NCI-H748 (cell line): ENCODE measurements at regions not wholly inside any gene's neighbourhood (a gene's known extent, or its start where the extent isn't known, plus 50 kb on each side); places are given as distances from the start of the nearest gene placed in this dataset.
"Not testable (repeated sequence)": the region's sequence is repeated elsewhere in the genome, so short reads cannot be mapped to it uniquely, and the experiment has no call there.

Experiments used
- DNase-seq: peaks from one replicate; lab custom pipeline; 2025; ENCODE audit not compliant: unreplicated experiment; lab: John Stamatoyannopoulos, UW

DNA sequence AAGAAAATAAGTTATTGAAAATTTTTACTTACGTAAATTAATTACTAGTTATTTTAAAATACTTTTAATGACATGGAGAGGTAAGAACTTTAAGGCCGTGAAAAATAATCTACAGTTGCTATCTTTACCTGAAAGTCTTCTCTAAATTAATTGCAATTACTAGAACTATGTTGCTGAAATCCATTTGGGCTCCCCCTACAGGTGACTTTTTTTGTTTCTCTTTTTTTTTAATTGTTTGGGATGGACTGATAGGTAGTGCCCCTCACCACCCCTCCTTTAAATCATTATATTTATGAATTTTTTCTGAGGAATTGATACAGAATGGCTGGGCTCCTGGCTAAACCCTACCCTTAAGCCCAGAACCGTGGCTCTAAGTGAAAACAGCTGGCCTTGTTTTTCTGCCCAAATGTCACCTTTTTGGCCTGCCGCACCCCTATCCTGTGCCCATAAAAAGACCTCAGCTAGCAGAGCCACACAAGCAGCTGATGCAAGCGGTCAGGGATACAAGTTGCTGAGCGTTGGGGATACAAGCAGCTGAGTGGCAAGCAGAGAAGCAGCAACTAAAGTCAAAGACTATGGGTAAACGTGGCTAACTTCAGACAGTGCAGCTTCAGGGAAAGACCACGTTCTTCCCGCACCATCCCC lies 315.2 kb upstream of the ACO1 start:
- peak; percentile 12 for DNase-seq

DNA sequence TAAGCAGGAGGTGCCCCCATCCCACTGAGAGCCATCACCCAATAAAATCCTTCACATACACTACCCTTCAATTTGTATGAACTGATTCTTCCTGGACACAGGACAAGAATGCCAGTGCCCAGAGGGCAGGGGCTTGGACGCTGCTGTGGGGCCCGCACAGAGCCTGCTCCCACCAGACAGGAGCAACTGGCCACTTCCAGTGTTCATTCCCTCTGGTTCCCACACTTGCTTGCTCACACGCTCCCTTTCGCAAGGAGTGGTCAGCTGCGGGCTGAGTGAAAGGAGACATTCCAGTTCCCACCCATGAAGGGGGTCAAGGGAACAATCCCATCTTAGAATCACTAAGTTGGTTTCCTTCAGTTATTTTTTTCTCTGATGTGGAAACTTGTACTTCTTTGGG lies 314.5 kb upstream of the ACO1 start:
- DNase-seq: no peak

DNA sequence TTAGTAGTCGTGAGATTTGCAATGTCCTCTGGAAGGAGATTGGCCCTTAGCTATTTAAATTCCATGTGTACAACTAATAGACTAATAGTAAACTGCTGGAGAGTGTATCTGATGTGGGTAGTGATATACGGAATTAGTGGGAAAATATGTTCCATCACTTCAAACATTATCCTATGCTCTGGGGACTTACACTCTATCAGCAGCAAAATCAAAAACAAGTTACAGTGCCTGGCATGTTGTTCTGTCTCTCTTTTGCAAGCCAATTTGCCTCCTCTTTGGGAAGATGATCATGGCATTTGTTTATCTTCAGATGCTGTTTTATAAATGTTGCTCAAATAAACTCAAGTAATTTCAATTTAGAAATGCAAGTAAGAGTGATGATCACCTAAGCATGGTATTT lies 311.9 kb upstream of the ACO1 start:
- no peak for DNase-seq

DNA sequence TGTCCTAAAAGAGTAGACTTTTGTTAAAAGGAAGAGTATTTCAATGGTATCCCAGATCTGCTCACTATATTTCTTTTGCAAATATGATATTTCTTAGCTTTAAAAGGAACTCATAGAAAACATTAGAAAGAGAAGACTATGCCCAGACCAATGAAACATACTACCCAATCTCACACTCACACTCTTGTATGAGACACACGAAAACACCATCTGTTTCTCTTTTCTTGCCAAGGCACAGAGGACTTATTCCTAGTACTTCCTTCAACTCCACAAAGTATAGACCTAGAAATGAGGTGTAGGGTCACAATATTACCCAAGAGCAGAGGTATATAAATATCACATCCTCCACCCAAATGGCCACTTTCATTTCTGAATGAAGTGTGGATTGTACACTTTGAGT lies 292.4 kb upstream of the ACO1 start:
- no peak for DNase-seq

DNA sequence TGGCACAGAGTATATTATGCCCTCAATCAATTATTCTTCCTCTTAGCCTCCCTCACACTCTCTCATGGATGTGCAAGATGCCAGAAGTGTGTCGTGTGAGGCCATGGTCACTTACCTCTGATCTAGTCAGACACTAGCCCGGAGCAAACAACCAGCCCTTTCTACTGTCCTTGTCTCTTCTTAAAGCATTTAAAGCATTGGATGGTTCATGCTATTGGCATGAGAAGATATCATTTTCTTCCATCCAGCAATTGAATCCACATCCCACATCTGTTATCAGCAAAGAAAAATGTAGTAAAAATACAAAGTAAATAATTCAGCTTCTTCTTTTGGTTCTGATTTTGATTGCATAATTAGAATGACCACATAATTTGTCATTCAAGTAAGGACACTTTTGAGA lies 267.2 kb upstream of the ACO1 start:
- DNase-seq: no peak

DNA sequence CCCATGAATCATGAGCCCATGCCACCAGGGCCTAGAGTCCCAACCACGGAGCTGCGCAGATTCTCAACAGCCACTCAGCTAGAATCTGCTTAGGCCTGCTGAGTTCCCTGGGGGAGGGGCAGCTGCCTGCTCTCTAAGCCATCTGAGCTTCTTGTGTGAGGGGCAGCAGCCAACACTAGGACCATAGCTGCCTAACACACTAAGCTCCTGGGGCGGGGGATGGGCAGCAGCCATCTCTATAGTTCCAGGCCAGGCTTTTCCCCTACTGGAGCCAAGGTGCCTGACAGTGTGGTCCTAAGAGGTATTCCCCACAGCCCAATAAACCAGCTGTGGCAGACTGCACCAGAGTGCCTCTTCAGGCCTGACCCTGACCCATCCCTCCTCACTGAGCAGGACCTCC lies 255.9 kb upstream of the ACO1 start:
- DNase-seq: no peak

DNA sequence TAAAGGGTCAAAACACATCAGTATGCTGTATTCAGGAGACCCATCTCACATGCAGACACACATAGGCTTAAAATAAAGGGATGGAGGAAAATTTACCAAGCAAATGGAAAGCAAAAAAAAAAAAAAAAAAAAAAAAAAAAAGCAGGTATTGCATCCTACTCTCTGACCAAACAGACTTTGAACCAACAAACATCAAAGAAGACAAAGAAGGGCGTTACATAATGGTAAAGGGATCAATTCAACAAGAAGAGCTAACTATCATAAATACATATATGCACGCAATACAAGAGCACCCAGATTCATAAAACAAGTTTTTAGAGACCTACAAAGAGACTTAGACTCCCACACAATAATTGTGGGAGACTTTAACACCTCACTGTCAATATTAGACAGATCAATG lies 253.7 kb upstream of the ACO1 start:
- DNase-seq: not testable (repeated sequence)

DNA sequence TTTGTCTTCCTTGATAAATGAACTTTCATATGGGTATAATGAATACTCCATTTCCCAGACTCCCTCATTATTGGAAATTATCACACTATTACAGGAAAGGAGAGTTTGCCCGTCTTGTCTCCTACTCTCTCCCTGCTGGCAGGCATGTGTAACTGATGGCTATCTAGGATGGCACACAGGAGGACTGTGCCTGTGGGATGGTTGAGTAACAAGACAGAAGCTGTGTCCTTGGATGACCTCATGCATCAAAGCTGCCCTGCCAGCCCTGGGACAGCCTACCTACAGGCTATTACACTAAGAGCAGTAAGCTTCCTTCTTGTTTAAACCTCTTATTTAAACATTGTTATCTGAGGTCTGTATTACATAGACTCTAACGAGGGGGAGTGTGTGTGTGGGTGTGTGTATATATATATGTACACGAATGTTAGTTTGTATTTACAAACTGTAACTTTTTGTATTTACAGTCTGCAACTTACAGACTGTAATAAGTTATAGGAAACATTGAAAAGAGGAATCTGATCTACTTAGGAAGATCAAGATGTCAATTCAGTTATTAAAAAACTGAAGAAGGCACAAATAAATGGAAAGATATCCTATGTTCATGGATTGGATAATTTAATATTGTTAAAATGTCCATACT lies 247.6 kb upstream of the ACO1 start:
- no peak for DNase-seq

DNA sequence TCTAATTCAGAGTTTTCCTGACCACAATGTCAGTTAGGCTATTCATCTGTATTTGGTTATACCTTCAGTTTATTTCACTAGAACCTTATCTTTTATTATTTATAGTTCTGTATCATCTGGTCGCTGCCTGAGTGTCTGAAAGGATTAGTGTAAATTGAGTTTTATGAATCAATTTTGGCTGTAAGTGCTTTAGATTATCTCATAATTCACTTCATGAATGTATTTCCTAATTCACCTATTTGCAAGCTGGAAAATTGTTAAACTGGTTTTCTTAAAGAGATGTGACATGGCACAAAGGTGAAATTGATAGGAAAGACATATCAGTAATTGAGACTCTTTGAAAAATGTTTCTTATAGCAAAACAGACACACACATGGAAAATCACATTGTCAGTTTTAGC lies 242.4 kb upstream of the ACO1 start:
- DNase-seq: no peak

DNA sequence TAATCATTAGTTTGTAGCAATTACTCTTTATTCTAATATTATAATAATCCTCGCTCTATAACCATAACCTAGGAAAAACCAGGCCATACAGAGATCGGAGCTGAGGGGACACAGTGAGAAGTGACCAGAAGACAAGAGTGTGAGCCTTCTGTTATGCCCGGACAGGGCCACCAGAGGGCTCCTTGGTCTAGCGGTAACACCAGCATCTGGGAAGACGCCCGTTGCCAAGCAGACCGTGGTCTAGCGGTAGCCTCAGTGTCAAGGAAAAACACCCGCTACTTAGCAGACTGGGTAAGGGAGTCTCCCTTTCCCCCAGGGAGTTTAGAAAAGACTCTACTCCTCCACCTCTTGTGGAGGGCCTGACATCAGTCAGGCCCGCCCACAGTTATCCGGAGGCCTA lies 235.9 kb upstream of the ACO1 start:
- not testable (repeated sequence) for DNase-seq

DNA sequence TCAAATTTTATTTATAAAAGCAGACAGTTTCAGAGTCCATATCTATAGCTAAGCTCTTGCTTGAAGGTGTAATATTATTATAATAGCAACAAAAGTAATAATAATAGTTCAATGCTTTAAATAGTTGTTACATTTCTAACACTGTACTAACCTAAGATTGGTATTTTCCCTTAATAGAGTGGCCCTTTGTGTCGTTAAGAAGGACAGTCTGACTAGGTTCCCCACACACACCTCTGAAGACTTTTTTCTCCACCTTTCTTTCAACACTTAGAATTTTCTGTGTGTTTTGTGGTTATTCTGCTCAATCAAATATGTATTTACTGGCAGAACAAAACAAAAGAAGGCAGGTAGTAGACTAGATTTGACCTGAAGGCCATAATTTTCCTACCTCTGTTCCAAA lies 223.2 kb upstream of the ACO1 start:
- DNase-seq: no peak

DNA sequence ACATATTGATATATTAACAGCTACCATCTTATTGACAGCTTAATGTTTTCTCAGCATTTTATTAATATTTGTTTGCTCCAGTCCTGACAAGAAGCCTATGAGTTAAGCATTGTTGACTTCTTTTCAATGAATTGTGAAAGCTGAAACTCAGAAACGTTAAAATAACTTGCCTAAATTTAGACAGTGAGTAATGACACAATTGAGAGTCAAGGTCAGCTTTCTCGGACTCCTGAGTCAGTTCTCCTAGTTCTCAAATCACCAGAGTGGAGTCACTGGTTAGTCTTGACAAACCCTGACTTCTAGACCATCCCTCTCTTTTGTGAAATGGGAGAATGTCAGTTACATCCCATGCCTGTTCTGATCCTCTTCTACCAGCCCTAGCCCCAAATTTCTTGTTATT lies 222.7 kb upstream of the ACO1 start:
- DNase-seq: no peak

DNA sequence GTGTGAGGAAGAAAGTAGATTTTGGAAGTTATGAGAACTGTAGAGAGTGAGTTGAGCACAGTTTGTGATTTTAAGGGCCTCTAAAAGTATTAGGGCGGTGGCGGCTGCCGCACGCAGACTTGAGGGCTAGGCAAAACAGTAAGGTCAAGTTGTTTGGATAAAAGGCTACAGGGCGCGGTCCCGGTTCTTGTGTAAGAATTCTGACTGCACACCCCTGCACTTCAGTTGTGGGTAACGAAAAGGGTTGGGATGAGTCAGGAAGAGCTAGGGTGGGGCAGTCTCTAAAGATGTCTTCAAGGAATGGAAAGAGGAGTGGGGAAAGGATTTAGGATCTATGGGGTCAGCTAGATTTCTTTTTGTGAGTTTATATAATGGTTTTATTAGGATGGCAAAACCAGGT lies 218.1 kb upstream of the ACO1 start:
- DNase-seq: not testable (repeated sequence)

DNA sequence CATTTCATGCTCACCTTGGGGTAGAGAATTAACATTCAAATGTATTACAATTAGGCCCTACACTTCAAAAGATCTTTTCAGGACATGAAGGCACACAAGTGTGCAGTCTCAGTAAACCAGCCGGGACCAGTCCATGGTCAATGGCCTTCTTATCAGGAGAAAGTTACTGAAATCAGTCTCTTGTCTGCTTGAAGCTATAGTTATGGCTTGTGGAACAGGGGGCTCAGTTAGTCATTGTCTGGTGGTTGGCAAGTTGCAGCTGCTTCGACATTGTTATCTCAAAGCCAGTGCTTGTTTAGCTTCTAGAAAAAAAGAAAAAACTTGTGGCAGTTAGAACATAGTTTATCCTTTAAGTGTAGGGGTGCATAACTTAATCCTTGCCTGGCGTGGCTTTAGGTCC lies 213.1 kb upstream of the ACO1 start:
- DNase-seq: no peak

DNA sequence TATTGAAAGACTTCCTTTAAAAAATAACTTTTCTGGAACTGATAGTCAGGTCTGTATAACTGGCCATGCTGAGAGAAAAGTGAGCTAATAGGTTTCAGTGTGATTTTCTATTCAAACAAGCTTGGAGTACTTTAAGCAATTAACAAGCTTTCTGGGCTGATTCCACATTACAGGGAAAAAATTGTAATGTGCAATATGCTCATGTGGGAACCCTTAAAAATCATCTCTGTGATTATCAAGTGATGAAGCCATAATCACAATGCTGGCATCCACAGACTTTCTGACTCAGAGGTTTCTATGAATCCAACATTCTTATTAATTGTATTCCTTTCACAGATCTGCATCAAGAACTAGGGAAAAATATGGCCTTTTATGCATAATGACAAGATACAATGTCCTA lies 212.2 kb upstream of the ACO1 start:
- DNase-seq: no peak

DNA sequence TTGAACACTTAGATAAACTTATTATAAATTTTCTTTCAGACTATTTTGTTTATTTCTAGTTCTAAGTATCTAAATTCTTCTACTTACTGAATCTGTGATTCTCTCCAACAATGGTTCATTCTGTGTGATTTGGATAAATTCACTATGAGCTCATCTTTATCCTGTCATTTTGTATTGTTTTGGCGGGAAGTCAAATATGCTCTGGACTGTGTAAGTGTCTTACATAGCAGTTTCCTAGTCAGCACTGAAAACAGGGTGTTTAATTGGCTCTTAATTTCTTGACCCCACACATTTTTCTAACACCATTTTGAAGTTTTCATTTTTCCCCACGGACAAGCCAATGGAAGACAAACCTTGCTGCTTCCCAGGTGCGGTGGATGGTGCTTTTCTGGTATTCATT lies 207.0 kb upstream of the ACO1 start:
- DNase-seq: peak; percentile 9

DNA sequence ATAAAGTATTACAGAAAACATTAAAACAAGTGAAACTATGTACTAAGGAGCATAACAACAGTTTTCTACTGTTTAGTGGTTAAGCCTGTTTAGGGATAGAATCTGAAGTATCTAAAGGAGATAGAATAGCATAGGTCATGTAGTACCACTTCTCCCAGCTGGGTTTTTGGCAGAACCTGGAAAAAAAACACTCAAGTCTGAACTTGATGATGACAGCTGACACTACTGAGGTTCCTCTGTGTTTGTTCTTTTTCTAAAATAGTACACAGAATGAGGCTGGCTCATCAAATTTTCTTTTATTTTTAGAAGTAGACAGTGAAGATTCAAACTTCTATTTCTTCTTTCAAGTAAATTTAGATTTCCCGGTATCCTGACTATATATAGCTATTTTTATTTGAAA lies 203.8 kb upstream of the ACO1 start:
- DNase-seq: no peak

DNA sequence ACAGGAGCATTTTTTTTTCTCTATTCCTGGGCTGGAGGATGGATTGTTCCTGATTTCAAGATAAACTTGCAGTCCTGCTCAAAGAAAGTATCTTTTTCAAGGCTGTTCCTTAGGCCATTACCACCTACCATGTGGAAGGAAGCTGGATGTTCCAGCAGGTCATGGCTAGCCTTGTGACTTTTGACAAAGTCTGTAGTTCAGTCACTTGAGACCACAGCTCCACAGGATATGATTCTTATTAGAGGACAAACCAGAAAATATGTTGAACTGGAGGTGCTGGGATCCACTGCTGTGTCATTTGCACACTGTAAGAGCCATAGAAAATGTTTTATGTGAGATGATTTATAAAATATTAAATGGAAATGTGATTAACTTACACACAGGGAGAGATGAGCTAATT lies 184.2 kb upstream of the ACO1 start:
- DNase-seq: no peak

DNA sequence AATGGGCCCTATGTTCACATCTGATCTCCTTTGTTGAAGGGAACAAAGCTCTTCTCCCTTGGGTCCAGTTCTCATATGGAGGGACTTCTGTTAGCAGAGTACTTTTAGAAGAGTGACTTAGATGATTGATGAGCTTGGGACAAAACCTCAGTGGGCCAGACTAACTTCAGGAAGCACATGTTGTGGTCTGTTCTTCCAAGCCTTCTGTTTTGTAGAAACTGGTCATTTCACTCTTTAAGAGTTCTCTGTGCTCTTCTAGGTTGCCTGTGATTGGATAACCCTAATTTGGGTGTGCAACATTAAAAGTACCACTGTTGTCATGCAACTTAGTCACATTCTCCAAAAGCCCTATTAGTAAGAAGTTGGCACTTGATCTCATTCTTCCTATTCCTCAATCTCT lies 183.5 kb upstream of the ACO1 start:
- DNase-seq: no peak

DNA sequence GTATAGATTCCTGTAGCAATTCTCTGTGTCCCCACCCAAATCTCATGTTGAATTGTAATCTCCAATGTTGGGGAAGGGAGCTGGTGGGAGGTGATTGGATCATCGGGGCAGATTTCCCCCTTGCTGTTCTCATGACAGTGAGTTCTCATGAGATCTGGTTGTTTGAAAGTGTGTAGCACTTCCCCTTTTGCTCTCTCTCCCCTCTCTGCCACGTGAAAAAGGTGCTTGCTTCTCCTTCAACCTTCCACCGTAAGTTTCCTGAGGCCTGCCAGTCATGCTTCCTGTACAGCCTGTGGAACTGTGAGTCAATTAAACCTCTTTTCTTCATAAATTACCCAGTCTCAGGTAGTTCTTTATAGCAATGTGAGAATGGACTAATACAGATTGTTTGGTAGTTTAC lies 175.3 kb upstream of the ACO1 start:
- DNase-seq: not testable (repeated sequence)

DNA sequence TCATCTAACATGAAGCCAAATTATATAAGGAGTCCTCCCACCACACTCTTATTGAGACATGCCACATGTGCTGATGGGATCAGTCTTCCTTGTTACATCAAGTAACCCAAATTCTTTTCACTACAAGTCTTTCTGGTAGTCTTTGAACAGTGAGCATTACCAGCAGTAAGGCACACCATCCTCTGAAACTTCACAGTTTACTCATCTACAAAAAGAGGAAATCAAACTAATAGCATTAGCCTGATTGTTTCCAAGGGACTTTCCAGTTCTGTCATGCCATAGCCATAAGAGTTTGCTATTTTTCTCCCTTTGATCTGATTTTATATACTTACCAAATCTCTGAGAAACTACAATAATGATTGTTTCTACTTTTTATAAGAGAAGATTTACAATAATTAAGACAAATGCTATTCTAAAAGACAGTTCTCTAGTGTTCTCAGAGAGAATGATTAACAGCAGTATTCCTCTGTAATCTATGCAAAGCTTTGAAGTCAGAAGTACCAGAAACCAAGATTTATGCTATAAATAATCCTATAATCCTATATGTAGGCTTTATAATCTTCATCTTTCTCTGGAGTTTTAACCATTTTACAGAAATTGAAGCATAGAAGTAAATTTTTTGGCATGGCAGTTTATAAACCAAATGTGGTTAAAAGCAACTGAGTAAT lies 166.2 kb upstream of the ACO1 start:
- no peak for DNase-seq

DNA sequence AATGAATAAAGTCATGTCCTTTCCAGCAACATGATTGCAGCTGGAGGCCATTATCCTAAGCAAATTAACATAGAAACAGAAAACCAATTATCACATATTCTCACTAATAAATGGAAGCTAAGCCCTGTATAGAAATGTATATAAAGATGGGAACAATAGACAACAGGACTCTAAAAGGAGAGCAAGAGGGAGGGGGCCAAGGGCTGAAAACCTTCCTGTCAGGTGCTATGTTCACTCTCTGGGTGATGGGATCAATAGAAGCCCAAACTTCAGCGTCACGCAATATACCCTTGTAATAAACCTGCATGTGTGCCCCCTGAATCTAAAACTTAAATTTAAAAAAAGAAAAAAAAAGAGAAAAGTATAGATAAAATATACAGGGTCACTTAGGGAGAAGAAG lies 163.7 kb upstream of the ACO1 start:
- DNase-seq: no peak

DNA sequence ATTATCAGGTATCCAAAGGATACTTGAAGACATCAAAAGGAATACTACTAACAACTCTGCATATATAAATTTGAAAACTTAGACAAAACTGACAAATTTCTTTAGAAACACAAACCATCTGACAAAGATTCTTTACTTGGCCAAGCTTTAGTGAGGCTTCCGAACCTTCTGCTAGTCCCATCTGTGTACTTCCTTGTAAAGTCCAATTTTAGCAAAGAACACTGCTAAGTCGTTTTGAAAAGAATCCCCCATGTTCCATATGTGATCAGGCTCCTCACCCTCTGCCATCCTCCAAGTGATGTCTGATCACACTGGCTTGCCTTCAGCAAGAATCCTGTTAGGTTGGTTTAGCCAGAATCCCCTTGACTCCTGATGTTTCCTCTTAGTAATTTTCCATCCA lies 150.0 kb upstream of the ACO1 start:
- no peak for DNase-seq
